Transverse colon (tissue), 4 donors: ENCODE measurements at regions not wholly inside any gene's neighbourhood (a gene's known extent, or its start where the extent isn't known, plus 50 kb on each side); places are given as distances from the start of the nearest gene placed in this dataset.

ENCODE experiments used
- CTCF ChIP-seq, 5 experiments: fragments of 200-600 bp in 3 of 5; fragments of 450-650 bp in 2 of 5; sonication (generic) in 3 of 5; IDR thresholded peaks; 1 replicate in 2 of 5; 2 replicates in 3 of 5; pipeline ENCODE4 v1.5.1; 2016 to 2017; ENCODE audit warnings: antibody characterized with exemption in 5 of 5, inconsistent platforms in 3 of 5, mild to moderate bottlenecking in 2 of 5, moderate library complexity in 1 of 5
- EP300 ChIP-seq: sonication (generic); formaldehyde crosslinking; IDR thresholded peaks from one replicate; pipeline ENCODE4 v1.6.1; 2017; ENCODE audit warnings: antibody characterized with exemption, low read depth
- POLR2A ChIP-seq: fragments of 450-650 bp; IDR thresholded peaks from one replicate; pipeline ENCODE4 v1.6.1; 2016; ENCODE audit warnings: antibody characterized with exemption, mild to moderate bottlenecking, moderate library complexity
- POLR2AphosphoS5 ChIP-seq, 3 donors: sonication (generic); formaldehyde crosslinking; IDR thresholded peaks; one replicate each; pipeline ENCODE4 v1.6.1; 2016; ENCODE audit warnings: antibody characterized with exemption in 3 of 3

- no peak for TF ChIP-seq CTCF (IDR thresholded peaks at IDR 0.05)
- no peak for TF ChIP-seq POLR2AphosphoS5 (IDR thresholded peaks at IDR 0.05)
- TF ChIP-seq POLR2A = no peak
- TF ChIP-seq EP300 = no peak
Observed at GRCh38 chr14:87230726-87231125, 762.3 kb downstream of the GALC start.
